Stimulated activated CD8-positive, alpha-beta memory T cell treated with anti-CD3 and anti-CD28 coated beads, Interleukin-12 subunit alpha, Interleukin-12 subunit beta, amount 100 ng/mL, for 1 hour (primary cell): ENCODE measurements at regions not wholly inside any gene's neighbourhood (a gene's known extent, or its start where the extent isn't known, plus 50 kb on each side); places are given as distances from the start of the nearest gene placed in this dataset.
"Not testable (repeated sequence)": the region's sequence is repeated elsewhere in the genome, so short reads cannot be mapped to it uniquely, and the experiment has no call there.

ENCODE experiments used
- DNase-seq: peaks from one replicate; pipeline ENCODE4 v3.0.0-alpha.2; 2020; ENCODE audit warnings: low read depth

DNA sequence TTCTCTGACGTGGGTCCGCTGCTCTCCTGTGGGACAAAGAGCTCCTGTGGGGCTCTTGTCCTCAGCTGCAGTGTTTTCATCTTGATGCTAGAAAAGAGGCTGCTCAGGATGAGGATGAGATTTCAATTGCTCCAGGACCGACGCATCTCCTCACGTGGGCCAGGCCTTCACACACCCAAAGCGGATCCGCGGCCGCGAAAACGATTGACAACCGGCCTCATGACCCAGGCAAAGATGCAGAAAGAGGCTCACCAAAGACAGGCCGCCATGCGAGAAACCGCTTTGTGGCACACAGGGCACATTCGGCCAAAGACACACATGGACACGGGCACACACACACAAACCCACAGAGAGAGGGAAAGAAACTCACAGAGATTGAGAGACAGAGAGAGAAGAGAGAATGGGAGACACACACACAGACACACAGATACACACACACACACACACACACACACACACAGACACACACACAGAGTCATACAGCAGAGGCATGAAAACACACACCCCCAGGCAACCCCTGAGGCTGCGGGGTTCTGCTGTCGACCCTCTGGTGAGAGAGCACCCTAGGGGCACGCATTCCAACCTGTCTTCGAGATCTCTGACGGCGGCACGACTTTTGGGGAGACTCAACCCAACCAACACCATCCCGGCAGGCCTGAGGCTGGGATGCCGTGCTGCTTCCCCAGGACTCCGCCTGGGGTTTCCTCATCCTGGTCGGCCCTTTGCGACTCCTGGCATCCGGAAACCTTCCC is 168.5 kb upstream of the ZNF337 start:
- DNase-seq, result not testable (repeated sequence)

DNA sequence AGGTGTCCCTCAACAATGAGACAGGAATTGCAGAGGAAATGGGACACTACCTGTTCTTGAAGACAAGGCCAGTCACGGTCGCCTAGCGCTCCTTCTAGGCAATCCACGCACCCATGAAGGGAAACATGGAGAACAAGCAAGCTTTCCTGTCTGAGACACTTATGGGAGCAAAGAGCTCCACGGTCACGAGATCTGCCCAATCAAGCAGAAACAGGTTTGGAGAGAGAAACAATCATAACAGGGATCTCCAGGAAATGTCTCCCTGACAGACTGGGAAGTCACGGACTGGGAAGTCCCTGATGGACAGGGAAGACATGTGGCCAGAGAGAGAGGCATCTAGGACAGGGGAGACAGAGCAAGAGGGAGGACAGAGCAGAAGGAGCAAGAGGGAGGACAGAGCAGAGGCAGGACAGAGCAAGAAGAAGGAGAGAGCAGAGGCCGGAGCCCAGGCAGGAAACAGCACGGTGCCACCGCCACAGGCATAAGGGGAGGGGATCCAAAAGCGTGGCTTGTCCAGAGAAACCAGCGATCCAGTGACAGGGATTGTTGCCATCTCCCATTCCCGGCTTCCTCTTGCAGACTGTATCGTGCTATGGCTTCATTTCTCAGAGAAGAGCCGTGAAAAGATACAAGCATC is 167.8 kb upstream of the ZNF337 start:
- no peak for DNase-seq

DNA sequence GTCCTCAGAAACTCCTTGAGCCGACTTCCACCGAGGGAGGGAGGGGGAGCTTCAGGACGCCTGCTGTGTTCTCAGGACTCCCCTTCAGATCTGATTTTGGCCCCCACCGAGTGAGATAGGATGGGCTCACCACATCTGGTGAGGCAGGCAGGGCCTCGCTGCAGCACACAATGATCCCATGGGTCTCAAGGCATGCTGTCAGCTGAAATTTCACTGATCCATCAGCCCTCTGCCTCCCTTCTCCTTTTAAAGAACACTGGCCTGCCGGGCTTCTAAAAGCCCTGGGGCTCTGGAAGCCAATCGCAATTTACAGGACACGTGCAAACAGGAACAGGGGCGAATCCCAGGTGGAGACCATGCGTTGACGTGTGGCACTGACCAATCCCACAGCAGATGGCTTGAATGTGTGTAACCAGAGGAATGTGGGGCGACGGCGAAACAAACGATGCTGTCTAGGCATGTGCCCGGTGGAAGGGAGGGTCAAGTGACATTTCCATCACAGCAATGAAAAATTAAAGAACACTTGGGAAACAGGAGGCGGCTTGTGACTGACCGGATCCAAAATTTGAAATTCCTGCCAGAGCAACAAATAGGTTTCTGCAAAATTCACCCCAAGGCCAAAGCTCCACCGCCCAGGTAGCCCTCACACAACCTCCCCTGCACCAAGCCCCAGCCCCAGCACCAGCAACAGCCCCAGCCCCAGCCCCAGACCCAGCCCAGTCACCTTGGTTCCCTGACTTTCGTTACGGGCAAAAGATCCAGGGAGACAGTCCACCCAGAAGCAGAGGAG is 167.1 kb upstream of the ZNF337 start:
- no peak for DNase-seq

DNA sequence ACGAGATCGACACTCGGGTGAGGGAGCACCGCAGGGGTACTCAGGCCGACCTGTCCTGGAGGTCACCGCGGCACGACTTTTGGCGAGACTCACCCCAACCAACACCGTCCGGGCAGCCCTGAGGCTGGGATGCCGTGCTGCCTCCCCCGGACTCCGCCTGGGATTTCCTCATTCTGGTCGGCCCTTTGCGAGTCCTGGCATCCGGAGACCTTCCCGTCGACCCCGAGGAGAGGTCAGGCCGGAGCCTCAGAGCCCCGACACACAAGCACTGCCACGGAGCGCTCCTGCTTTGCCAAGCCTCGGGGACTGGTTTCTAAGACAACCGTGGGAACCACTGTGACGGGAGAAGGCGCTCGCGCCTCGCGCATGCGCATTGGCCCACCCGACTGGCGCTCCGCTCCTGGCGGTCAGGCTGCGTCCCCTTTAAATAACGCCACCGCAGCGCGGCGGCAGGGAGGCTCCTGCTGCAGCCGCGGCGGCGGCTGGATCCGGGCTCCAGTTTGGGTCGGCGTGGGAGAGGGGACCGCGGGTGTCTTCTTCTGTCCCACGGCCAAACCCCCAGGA is 166.4 kb upstream of the ZNF337 start:
- DNase-seq, result peak; percentile 72

DNA sequence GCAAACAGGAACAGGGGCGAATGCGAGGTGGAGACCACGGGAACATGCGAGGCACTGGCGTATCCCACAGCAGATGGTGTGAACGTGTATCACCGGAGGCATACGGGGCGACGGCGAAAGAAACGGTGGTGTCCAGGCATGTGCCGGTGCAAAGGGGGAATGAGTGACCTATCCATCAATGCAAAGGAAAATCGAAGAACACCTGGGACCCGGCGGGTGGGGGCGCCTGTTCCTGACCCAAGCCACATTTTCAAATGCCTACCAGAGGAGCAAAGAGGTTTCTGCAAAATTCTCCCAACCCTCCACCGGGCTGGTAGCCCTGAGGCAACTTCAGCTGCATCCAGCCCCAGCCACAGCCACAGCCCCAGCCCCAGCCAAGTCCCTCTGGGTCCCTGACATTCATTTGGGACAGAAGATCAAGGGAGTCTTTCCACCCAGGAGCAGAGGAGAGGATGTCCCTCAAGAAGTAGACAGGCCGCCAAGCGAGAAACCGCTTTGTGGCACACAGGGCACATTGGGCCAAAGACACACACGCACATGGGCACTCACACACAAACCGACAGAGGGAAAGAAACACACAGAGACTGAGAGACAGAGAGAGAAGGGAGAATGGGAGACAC is 164.0 kb upstream of the ZNF337 start:
- no peak for DNase-seq

DNA sequence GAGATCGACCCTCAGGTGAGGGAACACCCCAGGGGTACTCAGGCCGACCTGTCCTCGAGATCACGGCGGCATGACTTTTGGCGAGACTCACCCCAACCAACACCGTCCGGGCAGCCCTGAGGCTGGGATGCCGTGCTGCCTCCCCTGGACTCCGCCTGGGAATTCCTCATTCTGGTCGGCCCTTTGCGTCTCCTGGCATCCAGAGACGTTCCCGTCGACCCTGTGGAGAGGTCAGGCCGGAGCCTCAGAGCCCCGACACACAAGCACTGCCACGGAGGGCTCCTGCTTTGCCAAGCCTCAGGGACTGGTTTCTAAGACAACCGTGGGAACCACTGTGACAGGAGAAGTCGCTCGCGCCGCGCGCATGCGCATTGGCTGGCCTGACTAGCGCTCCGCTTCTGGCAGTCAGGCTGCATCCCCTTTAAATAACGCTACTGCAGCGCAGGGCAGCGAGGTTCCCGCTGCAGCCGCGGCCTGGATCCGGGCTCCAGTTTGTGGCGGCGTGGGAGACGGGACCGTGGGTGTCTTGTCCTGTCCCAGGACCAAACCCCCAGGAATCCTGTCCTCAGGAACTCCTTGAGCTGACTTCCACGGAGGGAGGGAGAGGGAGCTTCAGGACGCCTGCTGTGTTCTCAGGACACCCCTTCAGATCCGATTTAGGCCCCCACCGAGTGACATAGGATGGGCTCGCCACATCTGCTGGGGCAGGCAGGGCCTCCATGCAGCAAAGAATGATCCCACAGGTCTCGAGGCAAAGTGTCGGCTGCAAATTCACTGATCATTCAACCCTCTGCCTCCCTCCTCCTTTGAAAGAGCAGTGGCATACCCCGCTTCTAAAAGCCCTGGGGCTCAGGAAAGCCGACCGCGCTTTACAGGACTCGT is 163.2 kb upstream of the ZNF337 start:
- peak; percentile 65 for DNase-seq

DNA sequence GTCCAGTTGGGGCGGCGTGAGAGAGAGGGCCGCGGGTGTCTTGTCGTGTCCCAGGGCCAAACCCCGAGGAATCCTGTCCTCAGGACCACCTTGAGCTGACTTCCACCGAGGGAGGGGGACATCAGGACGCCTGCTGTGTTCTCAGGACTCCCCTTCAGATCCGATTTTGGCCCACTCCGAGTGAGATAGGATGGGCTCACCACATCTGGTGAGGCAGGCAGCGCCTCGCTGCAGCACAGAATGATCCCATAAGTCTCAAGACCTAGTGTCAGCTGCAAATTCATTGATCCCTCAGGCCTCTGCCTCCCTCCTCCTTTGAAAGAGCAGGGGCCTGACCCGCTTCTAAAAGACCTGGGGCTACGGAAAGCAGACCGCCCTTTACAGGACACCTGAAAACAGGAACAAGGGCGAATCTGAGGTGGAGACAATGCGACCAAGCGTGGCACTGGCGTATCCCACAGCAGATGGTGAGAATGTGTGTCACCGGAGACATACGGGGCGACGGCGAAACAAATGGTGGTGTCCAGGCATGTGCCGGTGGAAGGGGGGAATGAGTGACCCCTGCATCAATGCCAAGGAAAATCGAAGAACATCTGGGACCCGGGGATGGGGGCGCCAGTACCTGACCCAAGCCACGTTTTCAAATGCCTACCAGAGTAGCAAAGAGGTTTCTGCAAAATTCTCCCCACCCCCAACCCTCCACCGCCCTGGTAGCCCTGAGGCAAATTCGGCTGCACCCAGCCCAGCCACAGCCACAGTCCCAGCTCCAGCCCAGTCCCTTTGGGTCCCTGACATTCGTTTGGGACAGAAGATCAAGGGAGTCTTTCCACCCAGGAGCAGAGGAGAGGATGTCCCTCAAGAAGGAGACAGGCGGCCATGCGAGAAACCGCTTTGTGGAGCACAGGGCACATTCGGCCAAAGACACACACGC is 162.1 kb upstream of the ZNF337 start:
- no peak for DNase-seq

DNA sequence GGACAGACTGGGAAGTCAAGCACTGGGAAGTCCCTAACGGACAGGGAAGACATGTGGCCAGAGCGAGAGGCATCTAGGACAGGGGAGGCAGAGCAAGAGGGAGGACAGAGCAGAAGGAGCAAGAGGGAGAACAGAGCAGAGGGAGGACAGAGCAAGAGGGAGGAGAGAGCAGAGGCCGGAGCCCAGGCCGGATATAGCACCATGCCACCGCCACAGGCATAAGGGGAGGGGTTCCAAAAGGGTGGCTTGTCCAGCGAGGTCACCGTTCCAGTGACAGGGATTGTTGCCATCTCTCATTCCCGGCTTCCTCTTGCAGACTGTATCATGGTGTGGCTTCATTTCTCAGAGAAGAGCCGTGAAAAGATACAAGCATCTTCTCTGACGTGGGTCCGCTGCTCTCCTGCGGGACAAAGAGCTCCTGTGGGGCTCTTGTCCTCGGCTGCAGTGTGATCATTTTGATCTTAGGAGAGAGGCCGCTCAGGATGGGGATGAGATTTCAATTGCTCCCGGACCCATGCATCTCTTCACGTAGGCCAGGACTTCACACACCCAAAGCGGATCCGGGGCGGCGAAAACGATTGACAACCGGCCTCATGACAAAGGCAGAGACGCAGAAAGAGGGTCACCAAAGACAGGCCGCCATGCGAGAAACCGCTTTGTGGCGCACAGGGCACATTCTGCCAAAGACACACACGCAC is 160.6 kb upstream of the ZNF337 start:
- not testable (repeated sequence) for DNase-seq

DNA sequence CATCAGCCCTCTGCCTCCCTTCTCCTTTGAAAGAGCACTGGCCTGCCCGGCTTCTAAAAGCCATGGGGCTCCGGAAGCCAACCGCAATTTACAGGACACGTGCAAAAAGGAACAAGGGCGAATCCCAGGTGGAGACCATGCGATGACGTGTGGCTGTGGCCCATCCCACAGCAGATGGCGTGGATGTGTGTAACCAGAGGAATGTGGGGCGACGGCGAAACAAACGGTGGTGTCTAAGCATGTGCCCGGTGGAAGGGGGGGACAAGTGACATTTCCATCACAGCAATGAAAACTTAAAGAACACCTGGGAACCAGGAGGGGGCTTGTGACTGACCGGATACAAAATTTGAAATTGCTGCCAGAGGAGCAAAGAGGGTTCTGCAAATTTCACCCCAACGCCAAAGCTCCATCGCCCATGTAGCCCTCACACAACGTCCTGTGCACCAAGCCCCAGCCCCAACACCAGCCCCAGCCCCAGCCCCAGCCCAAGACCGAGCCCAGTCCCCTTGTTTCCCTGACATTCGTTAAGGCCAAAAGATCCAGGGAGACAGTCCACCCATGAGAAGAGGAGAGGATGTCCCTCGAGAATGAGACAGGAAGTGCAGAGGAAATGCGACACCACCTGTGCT is 159.7 kb upstream of the ZNF337 start:
- DNase-seq, result no peak

DNA sequence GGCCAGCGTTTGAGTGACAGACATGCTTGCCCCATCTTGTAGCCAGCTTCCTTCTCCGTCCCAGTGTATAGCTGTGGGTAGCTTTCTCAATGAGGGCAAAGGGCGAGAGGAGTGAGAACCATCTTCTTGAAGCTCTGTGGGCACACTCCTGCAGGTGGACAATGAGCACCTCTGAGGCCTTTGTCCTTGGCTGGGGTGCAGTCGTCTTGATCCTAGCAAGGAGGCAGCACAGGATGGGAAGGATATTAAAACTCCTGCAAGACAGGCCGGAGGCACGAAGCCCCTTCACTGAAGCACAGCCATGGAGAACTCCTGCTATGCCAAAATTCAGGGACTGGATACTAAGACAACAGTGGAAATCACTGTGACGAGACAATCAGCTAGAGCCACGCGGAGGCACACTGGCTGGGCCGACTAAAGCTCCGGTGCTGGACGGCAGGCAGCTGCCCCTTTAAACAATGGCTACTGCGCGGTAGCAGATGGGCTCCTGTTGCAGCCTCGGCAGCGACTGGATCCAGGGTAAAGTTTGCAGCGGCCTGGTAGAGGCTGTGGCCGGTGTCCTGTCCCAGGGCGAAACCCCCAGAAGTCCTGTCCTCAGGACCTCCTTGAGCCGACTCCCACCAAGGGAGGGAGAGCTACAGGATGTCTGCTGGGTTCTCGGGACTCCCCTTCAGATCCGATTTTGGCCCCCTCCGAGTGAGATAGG is 159.0 kb upstream of the ZNF337 start:
- DNase-seq, result not testable (repeated sequence)

DNA sequence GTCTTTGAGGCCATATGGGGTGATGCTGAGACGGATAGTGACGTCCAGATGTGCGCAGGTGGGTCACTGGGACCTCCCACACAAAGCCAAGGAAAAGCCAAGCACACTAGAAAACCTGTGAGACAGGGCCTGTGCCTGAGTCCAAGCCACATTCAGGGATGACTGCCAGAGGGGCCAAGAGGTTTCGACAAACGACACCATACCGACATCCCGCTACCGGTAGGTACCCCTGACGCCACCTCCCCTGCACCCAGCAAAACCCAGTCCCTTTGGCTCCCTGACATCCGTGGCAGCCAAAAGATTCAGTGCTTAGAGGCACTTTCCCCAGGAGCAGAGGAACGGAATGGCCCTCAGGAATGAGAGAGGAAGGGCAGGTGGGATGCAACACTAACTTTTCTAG is 158.0 kb upstream of the ZNF337 start:
- DNase-seq, result not testable (repeated sequence)

DNA sequence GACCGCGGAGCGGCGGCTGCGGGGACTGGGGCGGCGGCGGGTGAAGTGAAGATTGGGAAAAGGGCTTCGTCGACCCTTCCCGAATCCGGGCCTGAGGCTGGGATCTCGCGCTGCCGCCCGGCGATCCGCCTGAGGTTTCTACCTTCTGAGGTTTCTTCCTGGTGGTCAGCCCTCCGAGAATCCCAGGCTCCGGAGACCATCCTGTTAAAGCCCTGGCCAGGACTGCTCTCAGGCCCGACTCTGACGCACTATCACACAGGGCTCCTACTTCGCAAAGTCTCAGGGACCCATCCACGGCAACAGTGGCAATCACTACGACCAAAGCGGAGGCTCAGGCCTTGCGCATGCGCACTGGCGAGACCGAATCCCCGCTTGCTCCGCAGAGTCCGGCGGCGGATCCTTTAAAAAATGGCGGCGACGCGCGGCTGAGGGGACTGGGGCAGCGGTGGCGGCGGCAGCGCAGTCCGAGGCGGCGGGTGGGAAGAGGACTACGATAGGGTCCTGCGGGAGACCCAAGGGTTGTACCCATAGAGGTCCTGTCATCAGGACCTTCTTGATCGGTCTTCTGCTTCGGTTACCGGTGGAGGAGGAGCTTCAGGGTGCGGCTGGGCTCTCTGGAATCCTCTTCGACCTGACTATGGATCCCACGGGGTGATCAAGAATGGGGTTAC is 157.2 kb upstream of the ZNF337 start:
- DNase-seq, result peak; percentile 79

DNA sequence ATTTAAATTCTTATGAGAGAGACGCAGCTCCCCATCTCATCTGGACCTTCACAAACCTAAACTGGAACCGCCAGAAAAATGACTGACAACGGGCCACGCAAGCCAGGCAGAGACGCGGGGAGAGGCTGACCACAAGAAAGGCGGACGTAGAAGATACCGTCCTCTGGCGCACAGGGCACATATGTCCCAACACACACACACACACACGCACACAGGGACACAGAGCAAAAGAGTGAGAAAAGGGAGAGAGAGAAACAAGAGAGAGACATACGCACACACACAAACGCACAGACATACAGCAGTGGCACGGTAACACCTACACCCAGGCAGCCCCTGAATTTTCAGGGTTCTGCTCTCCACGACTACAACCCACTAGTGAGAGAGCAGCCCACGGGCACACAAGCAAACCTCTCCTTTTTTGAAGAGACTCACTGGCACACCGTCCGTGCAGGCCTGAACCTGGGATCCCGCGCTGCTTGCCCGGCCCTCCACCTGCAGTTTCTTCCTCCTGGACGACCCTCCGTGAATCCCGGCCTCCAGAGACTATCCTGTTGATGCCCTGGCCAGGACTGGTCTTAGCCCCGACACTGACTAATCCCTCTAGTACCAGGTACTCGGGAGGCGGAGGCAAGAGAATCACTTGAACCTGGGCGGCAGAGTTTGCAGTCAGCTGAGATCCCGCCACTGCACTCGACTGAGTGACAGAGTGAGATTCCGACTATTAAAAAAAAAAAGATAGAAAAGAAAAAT is 156.5 kb upstream of the ZNF337 start:
- DNase-seq, result not testable (repeated sequence)

DNA sequence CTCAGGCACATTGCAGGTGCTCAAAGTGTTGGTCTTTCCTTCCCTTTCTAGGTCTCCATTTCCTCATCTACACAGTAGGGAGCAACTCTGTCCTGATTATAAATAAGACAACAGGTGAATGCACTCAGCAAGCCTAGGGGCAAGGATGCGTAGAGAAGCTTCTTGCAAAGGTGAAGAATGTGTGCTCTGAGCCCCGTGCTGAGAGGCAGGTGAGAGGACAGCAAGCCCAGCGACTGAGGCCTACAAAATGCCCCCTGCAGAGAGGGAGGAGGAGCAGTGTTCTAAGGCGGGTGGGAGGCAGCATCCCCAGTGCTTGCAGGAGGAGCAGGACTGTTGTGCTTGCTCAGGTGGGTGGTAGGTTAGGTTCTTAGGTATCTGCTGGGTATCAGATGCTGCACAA is 153.5 kb upstream of the ZNF337 start:
- DNase-seq, result not testable (repeated sequence)

DNA sequence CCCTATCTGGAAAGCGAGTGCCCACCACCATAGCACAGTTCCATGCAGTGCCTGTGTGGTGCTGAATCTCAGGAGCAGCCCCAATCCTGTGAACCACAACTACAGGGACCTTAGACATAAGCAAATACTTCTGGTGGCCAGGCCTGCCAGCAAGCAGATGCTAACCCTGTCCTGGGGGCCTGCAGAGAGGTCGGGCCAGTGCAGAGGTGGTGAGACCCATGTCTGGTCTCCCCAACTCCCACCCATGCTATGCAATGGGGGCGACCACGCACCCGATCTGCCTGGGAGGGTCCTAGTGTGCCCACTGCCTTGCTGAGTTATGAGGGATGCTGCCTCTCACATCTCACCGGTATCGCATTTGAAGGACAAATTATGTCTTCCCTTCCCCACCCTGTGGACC is 151.6 kb upstream of the ZNF337 start:
- no peak for DNase-seq

DNA sequence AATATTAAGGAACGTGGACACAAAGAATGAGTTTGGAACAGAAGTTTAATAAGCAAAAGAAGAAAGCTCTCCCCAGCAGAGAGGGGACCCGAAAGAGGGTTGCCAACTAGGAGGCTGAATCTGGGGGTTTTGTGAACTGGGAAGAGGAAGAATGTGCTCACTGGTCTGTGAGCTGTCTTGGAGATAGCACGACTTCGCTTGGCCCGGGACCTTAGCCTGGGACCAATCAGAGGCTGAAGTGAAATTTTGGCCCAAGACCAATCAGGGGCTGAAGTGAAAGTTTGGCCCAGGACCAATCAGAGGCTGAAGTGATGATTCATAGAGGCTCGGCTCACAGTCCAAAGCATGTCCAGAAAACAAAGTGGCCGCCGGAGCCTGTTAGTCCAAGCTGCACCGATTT is 148.0 kb upstream of the ZNF337 start:
- not testable (repeated sequence) for DNase-seq

DNA sequence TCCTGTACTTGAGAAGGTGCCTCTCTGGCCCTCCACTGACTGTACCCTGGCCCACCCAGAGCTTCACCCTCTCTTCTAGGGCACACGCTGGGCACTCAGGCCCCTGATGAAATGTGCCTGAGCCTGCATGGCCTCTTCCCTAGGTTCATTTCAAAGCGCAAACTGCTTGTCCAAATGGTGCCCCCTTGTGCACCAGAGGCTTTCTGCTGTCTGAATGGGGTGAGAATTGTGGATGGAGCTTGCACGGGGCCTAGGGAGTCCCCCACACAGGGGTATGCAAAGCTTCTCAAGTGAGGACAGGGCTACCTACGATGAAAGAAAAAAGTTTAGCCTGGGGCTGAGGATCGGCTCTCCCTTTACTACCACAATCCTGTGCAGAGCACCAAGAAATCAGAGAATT is 116.9 kb upstream of the ZNF337 start:
- DNase-seq, result not testable (repeated sequence)
